GM23248 (cell line): ENCODE measurements at regions not wholly inside any gene's neighbourhood (a gene's known extent, or its start where the extent isn't known, plus 50 kb on each side); places are given as distances from the start of the nearest gene placed in this dataset.

Experiments used
- EZH2 ChIP-seq: fragments of 200-600 bp; sonication (generic); IDR thresholded peaks from 2 replicates; pipeline ENCODE4 v1.6.1; 2018; ENCODE audit warnings: antibody characterized with exemption, mild to moderate bottlenecking; ENCODE audit not compliant: insufficient read depth, poor library complexity, severe bottlenecking
- EZH2phosphoT487 ChIP-seq: fragments of 200-600 bp; sonication (generic); IDR thresholded peaks from 2 replicates; pipeline ENCODE4 v1.6.1; 2018; ENCODE audit warnings: antibody characterized with exemption, moderate library complexity, mild to moderate bottlenecking, low read depth; ENCODE audit not compliant: insufficient read depth

- no peak for TF ChIP-seq EZH2
- no peak for TF ChIP-seq EZH2phosphoT487
These were observed 82.7 kb upstream of the NEURL1B start for GRCh38 chr5:172558076-172558976.
